ENCODE measurements at regions not wholly inside any gene's neighbourhood (a gene's known extent, or its start where the extent isn't known, plus 50 kb on each side); places are given as distances from the start of the nearest gene placed in this dataset.
"Not testable (repeated sequence)": the region's sequence is repeated elsewhere in the genome, so short reads cannot be mapped to it uniquely, and the experiment has no call there.

- Mint-ChIP-seq H3K9me3 (no peaks in the 10 kb centered on the region), H3K27me3 (ENCODE audit: low read depth, poor library complexity) (no peaks in the 10 kb centered on the region), H3K27ac (no peak overlapping the region), H3K4me3 (no peak overlapping the region), H3K4me1 (peaks cover 6% of the 10 kb centered on the region), H3K36me3 (ENCODE audit: low read depth) (no peaks in the 10 kb centered on the region)
- DNase-seq, result no peak
- TF ChIP-seq CTCF (IDR thresholded peaks at IDR 0.05), result no peak
Observed at GRCh38 chr6:120451508-120451907, 882.8 kb downstream of the TBC1D32 start.

- no peaks in the 10 kb centered on the region for H3K27me3 Mint-ChIP-seq (ENCODE audit: low read depth, poor library complexity)
- peaks cover 6% of the 10 kb centered on the region for H3K4me1 Mint-ChIP-seq
- H3K9me3 Mint-ChIP-seq, result no peaks in the 10 kb centered on the region
- no peak overlapping the region for H3K27ac Mint-ChIP-seq
- H3K4me3 Mint-ChIP-seq, result no peak overlapping the region
- H3K36me3 Mint-ChIP-seq (ENCODE audit: low read depth), result no peaks in the 10 kb centered on the region
- TF ChIP-seq CTCF (IDR thresholded peaks at IDR 0.05), result no peak
- DNase-seq, result no peak
Observed at GRCh38 chr6:120447605-120448004, 886.7 kb downstream of the TBC1D32 start.

- H3K4me1 Mint-ChIP-seq; H3K9me3 Mint-ChIP-seq; H3K27me3 Mint-ChIP-seq (ENCODE audit: low read depth, poor library complexity); H3K27ac Mint-ChIP-seq; H3K4me3 Mint-ChIP-seq; H3K36me3 Mint-ChIP-seq (ENCODE audit: low read depth); DNase-seq: not testable (repeated sequence)
Observed at GRCh38 chr6:120432840-120433239, 901.4 kb downstream of the TBC1D32 start.

GRCh38 chr6:120431841-120432240, 902.4 kb downstream of the TBC1D32 start:
- no peak for DNase-seq
- H3K4me3 Mint-ChIP-seq, result no peak overlapping the region
- H3K27me3 Mint-ChIP-seq (ENCODE audit: low read depth, poor library complexity), result peaks cover 10% of the 10 kb centered on the region
- H3K9me3 Mint-ChIP-seq, result peaks cover 3% of the 10 kb centered on the region
- no peaks in the 10 kb centered on the region for H3K36me3 Mint-ChIP-seq (ENCODE audit: low read depth)
- no peaks in the 10 kb centered on the region for H3K4me1 Mint-ChIP-seq
- TF ChIP-seq CTCF (IDR thresholded peaks at IDR 0.05), result no peak
- no peak overlapping the region for H3K27ac Mint-ChIP-seq

GRCh38 chr6:120411394-120411793, 922.9 kb downstream of the TBC1D32 start:
- no peak overlapping the region for H3K4me3 Mint-ChIP-seq
- no peaks in the 10 kb centered on the region for H3K9me3 Mint-ChIP-seq
- no peak for TF ChIP-seq CTCF (IDR thresholded peaks at IDR 0.05)
- H3K27me3 Mint-ChIP-seq (ENCODE audit: low read depth, poor library complexity), result peaks cover 3% of the 10 kb centered on the region
- H3K36me3 Mint-ChIP-seq (ENCODE audit: low read depth), result no peaks in the 10 kb centered on the region
- H3K4me1 Mint-ChIP-seq, result no peaks in the 10 kb centered on the region
- no peak overlapping the region for H3K27ac Mint-ChIP-seq
- DNase-seq, result no peak

GRCh38 chr6:120410586-120410985, 923.7 kb downstream of the TBC1D32 start:
- peaks cover 3% of the 10 kb centered on the region for H3K27me3 Mint-ChIP-seq (ENCODE audit: low read depth, poor library complexity)
- DNase-seq, result no peak
- H3K36me3 Mint-ChIP-seq (ENCODE audit: low read depth), result no peaks in the 10 kb centered on the region
- no peaks in the 10 kb centered on the region for H3K9me3 Mint-ChIP-seq
- no peak overlapping the region for H3K4me3 Mint-ChIP-seq
- H3K27ac Mint-ChIP-seq, result no peak overlapping the region
- no peaks in the 10 kb centered on the region for H3K4me1 Mint-ChIP-seq
- TF ChIP-seq CTCF (IDR thresholded peaks at IDR 0.05), result no peak
